ENCODE measurements at regions not wholly inside any gene's neighbourhood (a gene's known extent, or its start where the extent isn't known, plus 50 kb on each side); places are given as distances from the start of the nearest gene placed in this dataset.

GRCh38 chr3:177823701-177824189 is 626.5 kb upstream of the TBL1XR1 start:
- no peak for DNase-seq
- Mint-ChIP-seq H3K9me3 (no peaks in the 10 kb centered on the region), H3K27ac (no peak overlapping the region), H3K27me3 (no peaks in the 10 kb centered on the region), H3K36me3 (ENCODE audit: low read depth) (no peaks in the 10 kb centered on the region), H3K4me1 (ENCODE audit: low read depth) (peaks cover 5% of the 10 kb centered on the region), H3K4me3 (no peak overlapping the region)
- no peaks in the 10 kb centered on the region for H3K36me3 ChIP-seq (ENCODE audit: insufficient read depth, low read length)
- no peak overlapping the region for H3K27ac ChIP-seq (ENCODE audit: low read depth in 1 of 2, low read length in 2 of 2)
- POLR2A ChIA-PET: no interaction called here
- no peaks in the 10 kb centered on the region for H3K4me1 ChIP-seq (ENCODE audit: insufficient read depth, low read length)
- TF ChIP-seq CTCF (IDR thresholded peaks at IDR 0.05): no peak
- H3K4me3 ChIP-seq (ENCODE audit: low read length): no peak overlapping the region
- no peak for ATAC-seq (ENCODE audit: poor library complexity)
- peaks cover 0 to 3% of the 10 kb centered on the region in 2 experiments for H3K9me3 ChIP-seq (ENCODE audit: control insufficient read depth in 1 of 2, insufficient read depth in 1 of 2, low read length in 2 of 2)
- intact Hi-C loops (cut with DNase I, micrococcal nuclease): no loop called here
- CTCF ChIA-PET: no interaction called here
- H3K27me3 ChIP-seq (ENCODE audit: control insufficient read depth in 1 of 2, insufficient read depth in 2 of 2, low read length in 2 of 2): no peaks in the 10 kb centered on the region

- Histone ChIP-seq H3K9me3 (ENCODE audit: control insufficient read depth in 1 of 2, insufficient read depth in 1 of 2, low read length in 2 of 2) (peaks cover 0 to 3% of the 10 kb centered on the region in 2 experiments), H3K4me1 (ENCODE audit: insufficient read depth, low read length) (no peaks in the 10 kb centered on the region), H3K4me3 (ENCODE audit: low read length) (no peak overlapping the region), H3K27ac (ENCODE audit: low read depth in 1 of 2, low read length in 2 of 2) (no peak overlapping the region), H3K27me3 (ENCODE audit: control insufficient read depth in 1 of 2, insufficient read depth in 2 of 2, low read length in 2 of 2) (no peaks in the 10 kb centered on the region), H3K36me3 (ENCODE audit: insufficient read depth, low read length) (no peaks in the 10 kb centered on the region)
- Mint-ChIP-seq H3K4me3 (no peak overlapping the region), H3K9me3 (no peaks in the 10 kb centered on the region), H3K4me1 (ENCODE audit: low read depth) (peaks cover 5% of the 10 kb centered on the region), H3K27me3 (no peaks in the 10 kb centered on the region), H3K36me3 (ENCODE audit: low read depth) (no peaks in the 10 kb centered on the region), H3K27ac (no peak overlapping the region)
- TF ChIP-seq CTCF (IDR thresholded peaks at IDR 0.05): no peak
- ChIA-PET CTCF (interaction anchor here (1.6 kb wide), 1 partner anchor 9 kb away, joined by 4 read pairs; no protein-coding TSS in a partner anchor), POLR2A (no interaction called here)
- intact Hi-C loops (cut with DNase I, micrococcal nuclease): no loop called here
- ATAC-seq (ENCODE audit: poor library complexity) (no peak), DNase-seq (no peak)
These were observed 627.0 kb upstream of the TBL1XR1 start for GRCh38 chr3:177824190-177824786.

- intact Hi-C loops (cut with DNase I, micrococcal nuclease): no loop called here
- H3K4me1 ChIP-seq (ENCODE audit: insufficient read depth, low read length): no peaks in the 10 kb centered on the region
- H3K9me3 Mint-ChIP-seq: no peaks in the 10 kb centered on the region
- no peaks in the 10 kb centered on the region for H3K36me3 Mint-ChIP-seq (ENCODE audit: low read depth)
- H3K4me3 Mint-ChIP-seq: no peak overlapping the region
- no peaks in the 10 kb centered on the region for H3K27me3 Mint-ChIP-seq
- DNase-seq (no peak), ATAC-seq (ENCODE audit: poor library complexity) (no peak)
- no peak for TF ChIP-seq CTCF (IDR thresholded peaks at IDR 0.05)
- H3K9me3 ChIP-seq (ENCODE audit: control insufficient read depth in 1 of 2, insufficient read depth in 1 of 2, low read length in 2 of 2): peaks cover 0 to 3% of the 10 kb centered on the region in 2 experiments
- no peak overlapping the region for H3K4me3 ChIP-seq (ENCODE audit: low read length)
- POLR2A ChIA-PET: no interaction called here
- CTCF ChIA-PET: interaction anchor here (1.6 kb wide), 1 partner anchor 10 kb away, joined by 4 read pairs; no protein-coding TSS in a partner anchor
- H3K4me1 Mint-ChIP-seq (ENCODE audit: low read depth): peaks cover 5% of the 10 kb centered on the region
- no peaks in the 10 kb centered on the region for H3K36me3 ChIP-seq (ENCODE audit: insufficient read depth, low read length)
- H3K27ac ChIP-seq (ENCODE audit: low read depth in 1 of 2, low read length in 2 of 2): no peak overlapping the region
- H3K27ac Mint-ChIP-seq: no peak overlapping the region
- no peaks in the 10 kb centered on the region for H3K27me3 ChIP-seq (ENCODE audit: control insufficient read depth in 1 of 2, insufficient read depth in 2 of 2, low read length in 2 of 2)
These were observed 627.6 kb upstream of the TBL1XR1 start for GRCh38 chr3:177824841-177825240.
